HG03439 (cell line): ENCODE measurements at regions not wholly inside any gene's neighbourhood (a gene's known extent, or its start where the extent isn't known, plus 50 kb on each side); places are given as distances from the start of the nearest gene placed in this dataset.

Source experiments
- ATAC-seq: cut with Tn5 transposase; IDR thresholded peaks from one replicate; pipeline ENCODE4 v1.9.1; 2021; ENCODE audit warnings: mild to moderate bottlenecking, moderate library complexity; ENCODE audit not compliant: unreplicated experiment

GRCh38 chr9:81394881-81395675 lies 294.3 kb downstream of the TLE1 start:
- no peak for ATAC-seq

- no peak for ATAC-seq
These were observed 295.1 kb downstream of the TLE1 start for GRCh38 chr9:81393985-81394811.

- ATAC-seq = no peak
These were observed 297.9 kb downstream of the TLE1 start for GRCh38 chr9:81391457-81391825.

- no peak for ATAC-seq
These were observed 298.4 kb downstream of the TLE1 start for GRCh38 chr9:81390792-81391456.

- no peak for ATAC-seq
These were observed 299.8 kb downstream of the TLE1 start for GRCh38 chr9:81389569-81389993.

GRCh38 chr9:81388831-81389230 lies 300.5 kb downstream of the TLE1 start:
- ATAC-seq = no peak

- no peak for ATAC-seq
These were observed 301.8 kb downstream of the TLE1 start for GRCh38 chr9:81387360-81388106.

GRCh38 chr9:81384911-81385310 lies 304.4 kb downstream of the TLE1 start:
- no peak for ATAC-seq

- no peak for ATAC-seq
These were observed 307.1 kb downstream of the TLE1 start for GRCh38 chr9:81382281-81382680.

- ATAC-seq = no peak
These were observed 307.7 kb downstream of the TLE1 start for GRCh38 chr9:81381694-81382093.

GRCh38 chr9:81380504-81381359 lies 308.6 kb downstream of the TLE1 start:
- ATAC-seq = no peak

GRCh38 chr9:81379655-81380054 lies 309.7 kb downstream of the TLE1 start:
- no peak for ATAC-seq

- ATAC-seq = no peak
These were observed 311.4 kb downstream of the TLE1 start for GRCh38 chr9:81377921-81378320.

- no peak for ATAC-seq
These were observed 312.0 kb downstream of the TLE1 start for GRCh38 chr9:81377320-81377719.

- ATAC-seq = no peak
These were observed 313.9 kb downstream of the TLE1 start for GRCh38 chr9:81375187-81376100.

- ATAC-seq = no peak
These were observed 314.7 kb downstream of the TLE1 start for GRCh38 chr9:81374459-81375186.

GRCh38 chr9:81373294-81373693 lies 316.1 kb downstream of the TLE1 start:
- ATAC-seq = no peak

- ATAC-seq = no peak
These were observed 316.6 kb downstream of the TLE1 start for GRCh38 chr9:81372628-81373191.
